HEK293 (cell line): ENCODE measurements at regions not wholly inside any gene's neighbourhood (a gene's known extent, or its start where the extent isn't known, plus 50 kb on each side); places are given as distances from the start of the nearest gene placed in this dataset.

ENCODE experiments used
- CTCF ChIA-PET: fragments of 350-600 bp; formaldehyde crosslinking; extraction: SDS; loops from one replicate; lab custom pipeline; 2021; ENCODE audit warnings: antibody characterized with exemption; lab: Yijun Ruan, JAX
- POLR2A ChIA-PET: fragments of 300-600 bp; formaldehyde crosslinking; extraction: SDS; loops from one replicate; lab custom pipeline; 2020; ENCODE audit warnings: antibody characterized with exemption, inconsistent platforms; lab: Yijun Ruan, JAX
- H3K27ac ChIP-seq: fragments of 200-500 bp; sonication (Bioruptor generic); 2 replicates; pipeline ENCODE4 v1.5.1; 2014; ENCODE audit warnings: low read depth, low read length, control low read depth, inconsistent platforms; ENCODE audit errors: extremely low read depth
- H3K36me3 ChIP-seq, 2 experiments: fragments of 200-500 bp in 1 of 2; sonication (Bioruptor generic) in 1 of 2; 1 replicate in 1 of 2; 2 replicates in 1 of 2; pipeline ENCODE4 v1.5.1; 2014 to 2017; ENCODE audit warnings: inconsistent platforms in 2 of 2, low read length in 2 of 2; ENCODE audit not compliant: control insufficient read depth in 2 of 2, insufficient read depth in 1 of 2
- H3K4me1 ChIP-seq: fragments of 200-500 bp; sonication (Bioruptor generic); 2 replicates; pipeline ENCODE4 v1.5.1; 2014; ENCODE audit warnings: mild to moderate bottlenecking, low read length, inconsistent platforms; ENCODE audit not compliant: control insufficient read depth, insufficient read depth
- H3K4me3 ChIP-seq: 2 replicates; pipeline ENCODE4 v1.5.1; 2011; ENCODE audit warnings: low read depth, mild to moderate bottlenecking, control low read depth, low read length, moderate library complexity
- H3K9me3 ChIP-seq: fragments of 200-500 bp; sonication (Bioruptor generic); 2 replicates; pipeline ENCODE4 v1.5.1; 2014; ENCODE audit warnings: low read depth, low read length, inconsistent platforms; ENCODE audit not compliant: control insufficient read depth, insufficient read depth
- GFI1B ChIP-seq: fragments of 450-650 bp; formaldehyde crosslinking; IDR thresholded peaks from 2 replicates; pipeline ENCODE4 v1.5.1; 2016; ENCODE audit warnings: missing biosample characterization, missing genetic modification characterization
- KLF7 ChIP-seq: fragments of 450-650 bp; formaldehyde crosslinking; IDR thresholded peaks from 2 replicates; pipeline ENCODE4 v1.5.1; 2016; ENCODE audit warnings: missing biosample characterization, missing genetic modification characterization, borderline replicate concordance
- MEIS1 ChIP-seq: sonication (generic); formaldehyde crosslinking; IDR thresholded peaks from 2 replicates; pipeline ENCODE4 v1.8.1; 2022; ENCODE audit warnings: missing genetic modification reagents, mild to moderate bottlenecking, borderline replicate concordance
- RBAK ChIP-seq: fragments of 450-650 bp; formaldehyde crosslinking; IDR thresholded peaks from 2 replicates; pipeline ENCODE4 v1.5.1; 2016; ENCODE audit warnings: missing biosample characterization, missing genetic modification characterization
- REPIN1 ChIP-seq: fragments of 450-650 bp; formaldehyde crosslinking; IDR thresholded peaks from 2 replicates; pipeline ENCODE4 v1.5.1; 2017; ENCODE audit warnings: missing biosample characterization, missing genetic modification characterization, low read depth
- SP7 ChIP-seq: fragments of 450-650 bp; formaldehyde crosslinking; IDR thresholded peaks from 2 replicates; pipeline ENCODE4 v1.5.1; 2016; ENCODE audit warnings: missing biosample characterization, missing genetic modification characterization
- ZBTB44 ChIP-seq: fragments of 450-650 bp; IDR thresholded peaks from 2 replicates; pipeline ENCODE4 v1.5.1; 2018; ENCODE audit warnings: missing biosample characterization, mild to moderate bottlenecking, missing genetic modification characterization
- ZNF132 ChIP-seq: fragments of 450-650 bp; formaldehyde crosslinking; IDR thresholded peaks from 2 replicates; pipeline ENCODE4 v1.5.1; 2017; ENCODE audit warnings: missing biosample characterization, missing genetic modification characterization, borderline replicate concordance
- ZNF174 ChIP-seq: fragments of 450-650 bp; formaldehyde crosslinking; IDR thresholded peaks from 2 replicates; pipeline ENCODE4 v1.5.0; 2017; ENCODE audit warnings: missing biosample characterization, mild to moderate bottlenecking, missing genetic modification characterization
- ZNF19 ChIP-seq: fragments of 450-650 bp; formaldehyde crosslinking; IDR thresholded peaks from 2 replicates; pipeline ENCODE4; 2016; ENCODE audit warnings: missing biosample characterization, missing genetic modification characterization, low read depth
- ZNF221 ChIP-seq: fragments of 450-650 bp; formaldehyde crosslinking; IDR thresholded peaks from 2 replicates; pipeline ENCODE4 v1.5.1; 2017; ENCODE audit warnings: missing biosample characterization, missing genetic modification characterization, borderline replicate concordance
- ZNF274 ChIP-seq, 2 experiments: fragments of 200-500 bp in 1 of 2; fragments of 450-650 bp in 1 of 2; sonication (Bioruptor generic) in 1 of 2; formaldehyde crosslinking in 1 of 2; IDR thresholded peaks; 2 replicates each; pipeline versions ENCODE4 v1.5.1 to v1.6.1; 2014 to 2016; ENCODE audit warnings: borderline replicate concordance in 1 of 2, inconsistent platforms in 1 of 2, low read length in 1 of 2, missing biosample characterization in 1 of 2, missing genetic modification characterization in 1 of 2
- ZNF350 ChIP-seq: fragments of 450-650 bp; formaldehyde crosslinking; IDR thresholded peaks from 2 replicates; pipeline ENCODE4 v1.5.0; 2017; ENCODE audit warnings: missing biosample characterization, mild to moderate bottlenecking, missing genetic modification characterization
- ZNF354C ChIP-seq: fragments of 450-650 bp; formaldehyde crosslinking; IDR thresholded peaks from 2 replicates; pipeline ENCODE4 v1.5.1; 2016; ENCODE audit warnings: missing biosample characterization, missing genetic modification characterization, low read depth, borderline replicate concordance
- ZNF629 ChIP-seq: fragments of 450-650 bp; formaldehyde crosslinking; IDR thresholded peaks from 2 replicates; pipeline ENCODE4 v1.5.1; 2017; ENCODE audit warnings: missing biosample characterization, missing genetic modification characterization
- ZNF660 ChIP-seq: fragments of 450-650 bp; IDR thresholded peaks from 2 replicates; pipeline ENCODE4 v1.5.1; 2018; ENCODE audit warnings: missing biosample characterization, mild to moderate bottlenecking, missing genetic modification characterization
- ZNF785 ChIP-seq: fragments of 450-650 bp; formaldehyde crosslinking; IDR thresholded peaks from 2 replicates; pipeline ENCODE4 v1.5.1; 2016; ENCODE audit warnings: missing biosample characterization, missing genetic modification characterization
- TF ChIP-seq, protein P1 (sequence below): fragments of 450-650 bp; formaldehyde crosslinking; IDR thresholded peaks from 2 replicates; pipeline ENCODE4 v1.5.1; 2016; ENCODE audit warnings: missing biosample characterization, missing genetic modification characterization
- TF ChIP-seq, protein P2 (sequence below): fragments of 450-650 bp; formaldehyde crosslinking; conservative IDR thresholded peaks from 2 replicates; pipeline ENCODE4 v1.5.1; 2016; ENCODE audit warnings: low read depth, missing biosample characterization, missing genetic modification characterization

GRCh38 chr6:10343320-10343719 is 71.6 kb downstream of the TFAP2A start:
- Histone ChIP-seq H3K27ac (no peak overlapping the region), H3K36me3 (no peaks in the 10 kb centered on the region), H3K4me3 (no peak overlapping the region), H3K4me1 (no peaks in the 10 kb centered on the region), H3K9me3 (no peaks in the 10 kb centered on the region)
- POLR2A ChIA-PET, result no interaction called here
- TF ChIP-seq, protein P1, sequence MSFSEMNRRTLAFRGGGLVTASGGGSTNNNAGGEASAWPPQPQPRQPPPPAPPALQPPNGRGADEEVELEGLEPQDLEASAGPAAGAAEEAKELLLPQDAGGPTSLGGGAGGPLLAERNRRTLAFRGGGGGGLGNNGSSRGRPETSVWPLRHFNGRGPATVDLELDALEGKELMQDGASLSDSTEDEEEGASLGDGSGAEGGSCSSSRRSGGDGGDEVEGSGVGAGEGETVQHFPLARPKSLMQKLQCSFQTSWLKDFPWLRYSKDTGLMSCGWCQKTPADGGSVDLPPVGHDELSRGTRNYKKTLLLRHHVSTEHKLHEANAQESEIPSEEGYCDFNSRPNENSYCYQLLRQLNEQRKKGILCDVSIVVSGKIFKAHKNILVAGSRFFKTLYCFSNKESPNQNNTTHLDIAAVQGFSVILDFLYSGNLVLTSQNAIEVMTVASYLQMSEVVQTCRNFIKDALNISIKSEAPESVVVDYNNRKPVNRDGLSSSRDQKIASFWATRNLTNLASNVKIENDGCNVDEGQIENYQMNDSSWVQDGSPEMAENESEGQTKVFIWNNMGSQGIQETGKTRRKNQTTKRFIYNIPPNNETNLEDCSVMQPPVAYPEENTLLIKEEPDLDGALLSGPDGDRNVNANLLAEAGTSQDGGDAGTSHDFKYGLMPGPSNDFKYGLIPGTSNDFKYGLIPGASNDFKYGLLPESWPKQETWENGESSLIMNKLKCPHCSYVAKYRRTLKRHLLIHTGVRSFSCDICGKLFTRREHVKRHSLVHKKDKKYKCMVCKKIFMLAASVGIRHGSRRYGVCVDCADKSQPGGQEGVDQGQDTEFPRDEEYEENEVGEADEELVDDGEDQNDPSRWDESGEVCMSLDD (tag by site-specific recombination), result no peak
- no peak for TF ChIP-seq ZNF174 (tag by site-specific recombination)
- TF ChIP-seq RBAK (tag by site-specific recombination), result no peak
- TF ChIP-seq, protein P2, sequence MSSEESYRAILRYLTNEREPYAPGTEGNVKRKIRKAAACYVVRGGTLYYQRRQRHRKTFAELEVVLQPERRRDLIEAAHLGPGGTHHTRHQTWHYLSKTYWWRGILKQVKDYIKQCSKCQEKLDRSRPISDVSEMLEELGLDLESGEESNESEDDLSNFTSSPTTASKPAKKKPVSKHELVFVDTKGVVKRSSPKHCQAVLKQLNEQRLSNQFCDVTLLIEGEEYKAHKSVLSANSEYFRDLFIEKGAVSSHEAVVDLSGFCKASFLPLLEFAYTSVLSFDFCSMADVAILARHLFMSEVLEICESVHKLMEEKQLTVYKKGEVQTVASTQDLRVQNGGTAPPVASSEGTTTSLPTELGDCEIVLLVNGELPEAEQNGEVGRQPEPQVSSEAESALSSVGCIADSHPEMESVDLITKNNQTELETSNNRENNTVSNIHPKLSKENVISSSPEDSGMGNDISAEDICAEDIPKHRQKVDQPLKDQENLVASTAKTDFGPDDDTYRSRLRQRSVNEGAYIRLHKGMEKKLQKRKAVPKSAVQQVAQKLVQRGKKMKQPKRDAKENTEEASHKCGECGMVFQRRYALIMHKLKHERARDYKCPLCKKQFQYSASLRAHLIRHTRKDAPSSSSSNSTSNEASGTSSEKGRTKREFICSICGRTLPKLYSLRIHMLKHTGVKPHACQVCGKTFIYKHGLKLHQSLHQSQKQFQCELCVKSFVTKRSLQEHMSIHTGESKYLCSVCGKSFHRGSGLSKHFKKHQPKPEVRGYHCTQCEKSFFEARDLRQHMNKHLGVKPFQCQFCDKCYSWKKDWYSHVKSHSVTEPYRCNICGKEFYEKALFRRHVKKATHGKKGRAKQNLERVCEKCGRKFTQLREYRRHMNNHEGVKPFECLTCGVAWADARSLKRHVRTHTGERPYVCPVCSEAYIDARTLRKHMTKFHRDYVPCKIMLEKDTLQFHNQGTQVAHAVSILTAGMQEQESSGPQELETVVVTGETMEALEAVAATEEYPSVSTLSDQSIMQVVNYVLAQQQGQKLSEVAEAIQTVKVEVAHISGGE, result no peak
- TF ChIP-seq ZNF354C (tag by site-specific recombination), result no peak
- TF ChIP-seq MEIS1, result no peak
- no peak for TF ChIP-seq ZNF350 (tag by site-specific recombination)
- no peak for TF ChIP-seq ZBTB44 (tag by site-specific recombination)
- TF ChIP-seq ZNF785 (tag by site-specific recombination), result no peak
- TF ChIP-seq ZNF132, result no peak
- no peak for TF ChIP-seq ZNF19 (tag by site-specific recombination)
- no peak for TF ChIP-seq SP7 (tag by site-specific recombination)
- no peak for TF ChIP-seq ZNF660 (tag by site-specific recombination)
- TF ChIP-seq REPIN1 (tag by site-specific recombination), result no peak
- TF ChIP-seq ZNF274 (IDR thresholded peaks at IDR 0.05; ENCODE audit: low read length), result no peak
- TF ChIP-seq ZNF274 (tag by site-specific recombination; IDR thresholded peaks at IDR 0.05; ENCODE audit: borderline replicate concordance), result no peak
- TF ChIP-seq ZNF221 (tag by site-specific recombination), result no peak
- no peak for TF ChIP-seq GFI1B (tag by site-specific recombination)
- no peak for TF ChIP-seq ZNF629 (tag by site-specific recombination)
- TF ChIP-seq KLF7 (tag by site-specific recombination), result no peak
- CTCF ChIA-PET, result no interaction called here
